ENCODE measurements at regions not wholly inside any gene's neighbourhood (a gene's known extent, or its start where the extent isn't known, plus 50 kb on each side); places are given as distances from the start of the nearest gene placed in this dataset.

- TF ChIP-seq CTCF (conservative IDR thresholded peaks at IDR 0.05; ENCODE audit: low read length) (no peak), EZH2phosphoT487 (IDR thresholded peaks at IDR 0.05; ENCODE audit: borderline replicate concordance) (no peak)
These were observed 336.3 kb downstream of the RASEF start for GRCh38 chr9:82726424-82727276.

Data from Loucy (cell line).